CD4-positive, alpha-beta T cell treated with Interleukin-1 beta for 1 hour (primary cell): ENCODE measurements at regions not wholly inside any gene's neighbourhood (a gene's known extent, or its start where the extent isn't known, plus 50 kb on each side); places are given as distances from the start of the nearest gene placed in this dataset.
"Not testable (repeated sequence)": the region's sequence is repeated elsewhere in the genome, so short reads cannot be mapped to it uniquely, and the experiment has no call there.

ENCODE experiments used
- DNase-seq, 2 donors: peaks; one replicate each; pipeline ENCODE4 v3.0.0-alpha.2; 2020 to 2022

- DNase-seq: not testable (repeated sequence)
Observed at GRCh38 chr22:22117864-22118544, 126.6 kb upstream of the VPREB1 start.

GRCh38 chr22:22116997-22117770 is 127.4 kb upstream of the VPREB1 start:
- DNase-seq: not testable (repeated sequence)

- no peak for DNase-seq
Observed at GRCh38 chr22:22113701-22114100, 130.9 kb upstream of the VPREB1 start.

- no peak for DNase-seq
Observed at GRCh38 chr22:22112533-22113294, 130.1 kb upstream of the TOP3B start.

- DNase-seq: no peak
Observed at GRCh38 chr22:22111983-22112382, 129.4 kb upstream of the TOP3B start.

- DNase-seq: no peak
Observed at GRCh38 chr22:22111267-22111751, 128.7 kb upstream of the TOP3B start.

GRCh38 chr22:22110548-22111266 is 128.1 kb upstream of the TOP3B start:
- DNase-seq: peak; percentile 20 to 84

- no peak for DNase-seq
Observed at GRCh38 chr22:22109693-22110466, 127.3 kb upstream of the TOP3B start.

- no peak for DNase-seq
Observed at GRCh38 chr22:22106855-22107254, 124.3 kb upstream of the TOP3B start.

GRCh38 chr22:22105364-22105763 is 122.8 kb upstream of the TOP3B start:
- DNase-seq: no peak

- DNase-seq: peak in 1 of 2 donors; percentile 2
Observed at GRCh38 chr22:22103078-22103875, 120.7 kb upstream of the TOP3B start.

- DNase-seq: no peak
Observed at GRCh38 chr22:22099833-22100812, 117.5 kb upstream of the TOP3B start.

- DNase-seq: peak in 1 of 2 donors; percentile 17
Observed at GRCh38 chr22:22099194-22099486, 116.6 kb upstream of the TOP3B start.

GRCh38 chr22:22098457-22099193 is 116.0 kb upstream of the TOP3B start:
- DNase-seq: no peak

GRCh38 chr22:22097727-22098228 is 115.2 kb upstream of the TOP3B start:
- DNase-seq: no peak

- no peak for DNase-seq
Observed at GRCh38 chr22:22094921-22095320, 112.3 kb upstream of the TOP3B start.

GRCh38 chr22:22094514-22094913 is 111.9 kb upstream of the TOP3B start:
- DNase-seq: no peak

GRCh38 chr22:22093743-22094142 is 111.2 kb upstream of the TOP3B start:
- no peak for DNase-seq

- DNase-seq: no peak
Observed at GRCh38 chr22:22092974-22093373, 110.4 kb upstream of the TOP3B start.
